HG02885 (cell line): ENCODE measurements at regions not wholly inside any gene's neighbourhood (a gene's known extent, or its start where the extent isn't known, plus 50 kb on each side); places are given as distances from the start of the nearest gene placed in this dataset.

Experiments
- ATAC-seq: cut with Tn5 transposase; IDR thresholded peaks from one replicate; pipeline ENCODE4 v1.9.1; 2021; ENCODE audit warnings: mild to moderate bottlenecking; ENCODE audit not compliant: unreplicated experiment, poor library complexity

- peak; percentile 73 for ATAC-seq
Measured at GRCh38 chrX:6910218-6910617, 237.3 kb upstream of the STS start.

- ATAC-seq, result no peak
Measured at GRCh38 chrX:6909396-6909795, 238.1 kb upstream of the STS start.

- no peak for ATAC-seq
Measured at GRCh38 chrX:6906608-6907007, 240.9 kb upstream of the STS start.

- ATAC-seq, result no peak
Measured at GRCh38 chrX:6904156-6904555, 243.4 kb upstream of the STS start.

- no peak for ATAC-seq
Measured at GRCh38 chrX:6898371-6898770, 249.1 kb upstream of the STS start.

- no peak for ATAC-seq
Measured at GRCh38 chrX:6891404-6891803, 256.1 kb upstream of the STS start.

GRCh38 chrX:6890544-6891261 lies 256.8 kb upstream of the STS start:
- ATAC-seq, result no peak

GRCh38 chrX:6885909-6886308 lies 261.6 kb upstream of the STS start:
- no peak for ATAC-seq

- ATAC-seq, result no peak
Measured at GRCh38 chrX:6885396-6885795, 262.1 kb upstream of the STS start.

- no peak for ATAC-seq
Measured at GRCh38 chrX:6861456-6861855, 286.1 kb upstream of the STS start.

GRCh38 chrX:6857749-6858148 lies 289.8 kb upstream of the STS start:
- no peak for ATAC-seq

- no peak for ATAC-seq
Measured at GRCh38 chrX:6856471-6856870, 291.0 kb upstream of the STS start.

- no peak for ATAC-seq
Measured at GRCh38 chrX:6852869-6853268, 294.6 kb upstream of the STS start.

- ATAC-seq, result no peak
Measured at GRCh38 chrX:6852121-6852520, 295.4 kb upstream of the STS start.

- ATAC-seq, result no peak
Measured at GRCh38 chrX:6851140-6851539, 296.4 kb upstream of the STS start.

GRCh38 chrX:6849716-6850414 lies 297.6 kb upstream of the STS start:
- ATAC-seq, result peak; percentile 46

GRCh38 chrX:6832619-6833018 lies 297.7 kb upstream of the VCX3A start:
- no peak for ATAC-seq

- ATAC-seq, result no peak
Measured at GRCh38 chrX:6826856-6827255, 291.9 kb upstream of the VCX3A start.

GRCh38 chrX:6821730-6822129 lies 286.8 kb upstream of the VCX3A start:
- ATAC-seq, result no peak

- no peak for ATAC-seq
Measured at GRCh38 chrX:6813836-6814370, 279.0 kb upstream of the VCX3A start.

- no peak for ATAC-seq
Measured at GRCh38 chrX:6812087-6812486, 277.2 kb upstream of the VCX3A start.

GRCh38 chrX:6810776-6811175 lies 275.9 kb upstream of the VCX3A start:
- ATAC-seq, result no peak
